Coronary artery (tissue), 2 donors: ENCODE measurements at regions not wholly inside any gene's neighbourhood (a gene's known extent, or its start where the extent isn't known, plus 50 kb on each side); places are given as distances from the start of the nearest gene placed in this dataset.

Source experiments
- DNase-seq: peaks from one replicate; pipeline ENCODE4 v3.0.0-alpha.2; 2017; ENCODE audit warnings: low spot score
- H3K27ac ChIP-seq, 2 donors: fragments of 200-600 bp; sonication (generic); one replicate each; pipeline ENCODE4 v1.5.1; 2016 to 2019
- H3K4me3 ChIP-seq: fragments of 200-600 bp; sonication (generic); 2 replicates; pipeline ENCODE4 v1.5.1; 2016; ENCODE audit warnings: mild to moderate bottlenecking, moderate library complexity
- CTCF ChIP-seq: fragments of 200-600 bp; sonication (generic); IDR thresholded peaks from one replicate; pipeline ENCODE4 v1.5.1; 2019; ENCODE audit warnings: antibody characterized with exemption

- Histone ChIP-seq H3K27ac (peak overlapping the region; percentile 14 to 67), H3K4me3 (peak overlapping the region; percentile 46)
- DNase-seq, result peak; percentile 77
- no peak for TF ChIP-seq CTCF
Measured at GRCh38 chr1:192476802-192477298, 98.7 kb upstream of the RGS1 start.

GRCh38 chr1:192477630-192478029 is 97.9 kb upstream of the RGS1 start:
- no peak for TF ChIP-seq CTCF
- DNase-seq, result no peak
- no peak overlapping the region for H3K4me3 ChIP-seq
- no peak overlapping the region for H3K27ac ChIP-seq

- TF ChIP-seq CTCF, result no peak
- Histone ChIP-seq H3K27ac (peak overlapping the region; percentile 29 to 75), H3K4me3 (no peak overlapping the region)
- peak; percentile 80 for DNase-seq
Measured at GRCh38 chr1:192485692-192486436, 89.7 kb upstream of the RGS1 start.

- no peak for DNase-seq
- H3K4me3 ChIP-seq, result no peak overlapping the region
- no peak for TF ChIP-seq CTCF
- no peak overlapping the region for H3K27ac ChIP-seq
Measured at GRCh38 chr1:192488058-192488457, 87.5 kb upstream of the RGS1 start.

GRCh38 chr1:192489047-192489446 is 86.5 kb upstream of the RGS1 start:
- peak overlapping the region; percentile 15 to 50 for H3K27ac ChIP-seq
- TF ChIP-seq CTCF, result no peak
- no peak overlapping the region for H3K4me3 ChIP-seq
- DNase-seq, result no peak

GRCh38 chr1:192489748-192490147 is 85.8 kb upstream of the RGS1 start:
- TF ChIP-seq CTCF, result no peak
- DNase-seq, result no peak
- Histone ChIP-seq H3K27ac (peak overlapping the region; percentile 15 to 44), H3K4me3 (no peak overlapping the region)

GRCh38 chr1:192491804-192492554 is 83.6 kb upstream of the RGS1 start:
- Histone ChIP-seq H3K4me3 (no peak overlapping the region), H3K27ac (no peak overlapping the region)
- no peak for TF ChIP-seq CTCF
- DNase-seq, result no peak
